Erythroblast (primary cell): ENCODE measurements at regions not wholly inside any gene's neighbourhood (a gene's known extent, or its start where the extent isn't known, plus 50 kb on each side); places are given as distances from the start of the nearest gene placed in this dataset.
"Not testable (repeated sequence)": the region's sequence is repeated elsewhere in the genome, so short reads cannot be mapped to it uniquely, and the experiment has no call there.

ENCODE experiments used
- DNase-seq, 2 experiments: peaks; one replicate each; lab custom pipeline; 2025; lab: John Stamatoyannopoulos, UW
- GATA1 ChIP-seq: IDR thresholded peaks from 2 replicates; pipeline ENCODE4 v1.6.1; 2011; ENCODE audit warnings: low read depth, mild to moderate bottlenecking, control low read depth, low read length, moderate library complexity
- POLR2A ChIP-seq: IDR thresholded peaks from 2 replicates; pipeline ENCODE4 v1.6.1; 2011; ENCODE audit warnings: mild to moderate bottlenecking, low read length

DNA sequence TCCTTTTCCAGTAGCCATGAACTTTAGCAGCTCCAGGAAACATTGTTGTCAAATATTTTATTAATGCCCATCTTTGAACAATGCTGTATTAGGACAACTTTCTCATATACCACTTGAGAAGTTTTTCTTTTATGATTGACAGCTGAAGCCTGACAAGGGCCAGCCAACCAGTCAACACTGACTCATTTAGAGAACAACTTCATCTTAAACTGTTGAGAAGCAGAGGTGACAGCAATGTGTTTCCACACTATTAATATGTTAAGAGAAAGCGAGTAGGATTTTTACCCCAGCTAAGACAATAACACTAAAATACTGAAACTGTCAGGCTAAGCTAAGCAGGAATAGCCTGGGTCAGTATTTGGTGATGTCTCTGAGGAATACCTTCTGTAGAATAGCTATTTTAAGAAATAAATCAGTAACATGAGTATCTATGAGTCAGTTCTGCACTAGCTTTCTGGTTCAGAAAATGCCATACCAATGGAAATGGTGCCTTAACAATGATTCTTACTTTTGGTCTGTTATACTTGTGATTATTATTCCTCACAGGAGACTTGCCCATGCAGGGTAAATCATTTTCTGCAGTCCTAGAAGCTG lies 168.8 kb upstream of the POT1 start:
- TF ChIP-seq POLR2A (no peak), GATA1 (no peak)
- no peak for DNase-seq

DNA sequence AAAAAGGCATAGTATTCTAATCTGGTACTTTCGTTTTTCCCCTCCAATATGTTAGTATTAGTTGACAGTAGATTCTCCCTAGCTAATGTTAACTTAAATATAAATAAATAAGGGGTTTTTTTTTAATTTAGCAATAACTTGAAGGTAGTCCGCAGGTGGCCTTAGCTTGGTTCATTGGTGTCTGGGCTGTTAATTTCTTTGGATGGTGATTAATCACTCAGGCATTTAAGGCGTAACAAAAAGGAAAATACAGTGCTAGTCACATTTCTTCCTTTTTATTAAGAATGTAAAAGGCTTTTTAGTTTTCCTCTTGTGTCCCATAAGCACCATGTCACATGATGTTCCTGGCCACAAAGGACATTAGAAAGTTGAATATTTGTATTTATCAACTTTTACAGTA lies 161.0 kb upstream of the POT1 start:
- no peak for DNase-seq
- TF ChIP-seq POLR2A = no peak
- TF ChIP-seq GATA1 = no peak

DNA sequence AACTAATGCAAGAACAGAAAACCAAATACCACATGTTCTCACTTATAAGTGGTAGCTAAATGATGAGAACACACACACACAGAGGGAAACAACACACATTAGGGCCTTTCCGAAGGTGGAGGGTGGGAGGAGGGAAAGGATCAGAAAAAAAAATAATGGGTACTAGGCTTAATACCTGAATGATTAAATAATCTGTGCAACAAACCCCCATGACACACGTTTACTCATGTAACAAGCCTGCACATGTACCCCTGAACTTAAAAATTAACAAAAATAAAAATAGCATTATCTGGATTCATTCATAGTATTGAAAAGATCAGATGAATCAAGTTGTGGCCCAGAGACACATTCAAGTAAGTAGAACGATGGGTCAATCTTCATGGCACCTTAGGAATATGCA lies 159.5 kb upstream of the POT1 start:
- DNase-seq = no peak

DNA sequence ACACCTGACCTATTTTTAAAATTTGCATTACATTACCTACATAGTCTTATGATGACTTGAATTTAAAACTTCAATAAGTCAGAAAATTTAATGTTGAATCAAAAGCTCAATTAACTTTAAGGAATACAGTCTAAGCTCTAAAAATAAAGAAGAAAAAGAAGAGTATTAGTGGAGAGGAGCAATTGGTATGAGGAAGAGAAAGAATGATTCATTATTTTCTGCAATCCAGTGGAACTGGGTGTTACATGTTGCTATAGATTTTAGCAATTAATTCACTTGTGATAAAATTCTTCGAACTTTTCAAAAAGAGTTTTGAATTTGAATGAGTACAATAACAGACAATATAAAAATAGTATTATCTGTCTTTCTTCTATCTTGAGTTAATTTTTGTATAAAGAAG lies 158.9 kb upstream of the POT1 start:
- no peak for DNase-seq
- TF ChIP-seq POLR2A = no peak
- TF ChIP-seq GATA1 = no peak

More for the DNA sequence above, 159.5 kb upstream of the POT1 start:
- TF ChIP-seq GATA1 (no peak), POLR2A (no peak)

DNA sequence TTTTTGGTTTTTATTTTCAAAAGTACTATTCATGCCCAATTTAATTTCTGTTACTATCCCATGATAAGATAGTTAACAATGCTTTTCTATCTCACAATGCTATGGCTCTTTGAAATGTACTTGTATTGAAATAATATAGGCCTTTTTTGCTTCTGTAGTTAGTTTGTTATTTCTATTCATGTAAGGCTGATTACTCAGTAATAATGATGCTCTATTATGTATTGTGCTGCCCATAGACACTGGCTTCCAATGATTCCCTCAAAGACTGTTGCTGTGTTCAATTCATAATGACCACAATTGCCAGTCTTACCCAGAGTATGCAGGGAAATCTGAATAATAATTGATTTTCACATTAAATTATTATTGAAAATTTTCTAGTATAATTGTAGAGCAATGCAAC lies 155.5 kb upstream of the POT1 start:
- TF ChIP-seq POLR2A = no peak
- no peak for TF ChIP-seq GATA1

DNA sequence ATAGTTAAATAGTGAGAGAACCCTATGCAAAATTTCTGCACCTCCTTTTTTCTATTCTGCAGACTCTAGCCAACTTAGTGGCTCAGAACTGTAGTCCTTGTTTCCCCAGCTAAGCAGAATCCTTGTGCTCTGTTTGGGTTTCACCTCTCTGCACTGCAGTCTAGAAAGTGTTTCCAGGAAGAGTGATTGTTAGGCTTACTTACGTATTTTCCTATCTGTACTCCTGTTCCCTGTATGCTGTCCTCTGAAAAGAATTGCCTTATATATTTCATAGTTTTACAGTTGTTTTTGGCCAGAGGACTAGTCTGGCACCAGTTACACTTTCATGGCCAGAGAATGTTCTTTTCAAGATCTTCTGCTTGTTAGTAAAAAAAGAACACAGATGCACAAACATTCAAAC lies 154.6 kb upstream of the POT1 start:
- no peak for DNase-seq
- TF ChIP-seq POLR2A (no peak), GATA1 (no peak)

More for the DNA sequence above, 155.5 kb upstream of the POT1 start:
- DNase-seq = no peak

DNA sequence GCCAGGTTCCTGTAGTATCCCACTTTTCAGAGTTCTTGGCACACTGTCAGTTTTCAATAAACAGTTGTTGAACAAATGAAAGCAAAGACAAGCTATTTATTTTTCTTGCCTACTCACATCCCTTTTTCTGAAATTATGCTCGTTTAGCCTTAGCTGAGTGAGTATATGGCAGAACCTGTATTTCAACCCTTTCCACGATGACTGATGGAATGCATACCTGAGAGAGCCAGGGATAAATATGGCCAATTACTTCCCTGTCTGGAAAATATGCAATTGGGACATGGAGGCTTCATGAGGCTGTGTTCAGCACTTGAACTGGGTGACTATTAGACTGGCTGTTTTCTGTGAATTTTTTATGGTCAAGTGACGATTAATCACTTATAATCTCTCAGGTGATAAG lies 144.5 kb upstream of the POT1 start:
- DNase-seq = no peak
- TF ChIP-seq POLR2A (no peak), GATA1 (no peak)

DNA sequence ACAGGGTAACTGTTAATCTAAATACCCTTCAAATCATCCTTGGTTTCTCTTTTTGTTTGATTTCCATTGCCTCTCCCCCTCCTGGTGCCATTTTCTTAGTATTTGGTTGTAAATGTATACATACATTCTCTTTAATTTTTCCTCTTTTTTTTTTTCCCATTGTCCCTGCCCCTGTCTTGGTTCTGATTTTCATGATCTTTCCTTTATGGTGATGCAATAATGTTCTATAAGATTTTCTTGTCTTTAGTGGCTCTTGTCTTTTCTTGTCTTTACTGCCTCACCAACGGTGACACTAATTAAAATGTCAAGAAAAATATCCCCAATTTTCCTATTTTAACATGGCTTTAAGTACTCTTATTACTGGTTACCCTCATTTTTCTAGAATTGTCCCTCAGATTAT lies 135.9 kb upstream of the POT1 start:
- no peak for DNase-seq
- no peak for TF ChIP-seq GATA1

DNA sequence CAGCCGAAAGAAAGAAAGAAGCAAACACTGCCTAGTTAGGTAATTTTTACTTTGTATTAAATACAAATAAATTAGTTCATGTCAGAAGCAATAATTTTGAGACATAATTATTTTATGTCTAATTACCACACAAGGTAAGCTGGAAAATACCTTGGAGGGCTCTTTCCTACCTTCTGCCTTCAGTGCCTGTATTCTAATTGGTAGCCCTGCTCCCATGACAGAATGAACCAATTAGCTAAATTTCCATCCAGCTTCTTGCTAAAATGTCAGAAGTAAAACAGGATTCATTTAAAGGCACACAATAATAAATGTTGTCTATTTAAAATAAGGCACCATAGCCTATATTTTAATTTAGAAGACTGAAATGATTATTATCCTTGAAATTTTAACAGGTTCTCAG lies 135.4 kb upstream of the POT1 start:
- TF ChIP-seq GATA1 (no peak), POLR2A (no peak)
- no peak for DNase-seq

DNA sequence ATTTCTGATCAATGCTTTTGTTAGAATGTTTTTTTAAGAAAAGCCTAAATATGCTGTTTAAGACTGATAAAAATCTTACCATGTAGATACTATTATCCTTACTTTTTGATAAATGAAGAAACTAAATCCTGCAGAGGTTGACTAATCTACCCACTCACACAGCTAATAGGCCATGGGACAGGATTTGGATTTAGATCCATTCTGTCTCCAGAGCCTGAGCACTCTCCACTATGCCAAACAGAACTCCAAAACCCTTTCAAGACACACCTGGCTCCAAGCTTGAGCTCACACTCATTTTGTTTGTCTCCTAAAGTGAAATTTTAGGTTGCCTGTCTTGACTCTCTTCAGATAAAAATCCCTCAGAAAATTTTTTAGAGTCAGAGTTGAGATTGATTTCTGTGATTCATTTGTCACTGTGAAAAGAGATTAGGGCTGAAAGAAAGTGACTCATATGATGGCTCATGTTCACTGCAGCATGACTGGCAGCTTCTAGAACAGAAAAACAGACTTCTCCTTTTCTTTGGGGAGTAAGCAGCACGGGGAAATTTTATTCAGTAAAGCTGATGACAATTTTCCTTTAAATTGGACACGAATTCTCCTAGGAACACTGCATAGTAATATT lies 132.3 kb upstream of the POT1 start:
- peak in 1 of 2 experiments; percentile 26 for DNase-seq

DNA sequence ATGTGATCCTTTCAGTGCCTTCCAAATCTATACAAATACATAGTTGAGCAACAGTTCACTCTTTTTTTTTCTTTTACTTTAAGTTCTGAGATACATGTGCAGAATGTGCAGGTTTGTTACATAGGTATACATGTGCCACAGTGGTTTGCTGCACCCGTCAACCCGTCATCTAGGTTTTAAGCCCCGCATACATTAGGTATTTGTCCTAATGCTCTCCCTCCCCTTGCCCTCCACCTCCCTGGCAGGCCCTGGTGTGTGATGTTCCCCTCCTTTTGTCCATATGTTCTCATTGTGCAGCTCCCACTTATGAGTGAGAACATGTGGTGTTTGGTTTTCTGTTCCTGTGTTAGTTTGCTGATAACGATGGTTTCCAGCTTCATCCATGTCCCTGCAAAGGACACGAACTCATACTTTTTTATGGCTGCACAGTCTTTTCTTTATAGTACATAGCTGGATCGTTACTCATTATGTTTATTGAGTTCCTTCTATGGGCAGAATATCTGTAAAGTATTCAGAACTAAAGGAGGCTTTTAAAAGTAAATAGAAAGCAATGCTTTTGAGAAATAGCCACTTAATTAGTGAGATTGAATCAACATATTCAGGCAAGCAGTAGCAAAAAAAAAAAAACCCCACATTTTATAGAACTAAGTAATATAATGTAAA lies 131.6 kb upstream of the POT1 start:
- not testable (repeated sequence) for DNase-seq

More for the DNA sequence above, 132.3 kb upstream of the POT1 start:
- TF ChIP-seq GATA1 = no peak
- TF ChIP-seq POLR2A = no peak

DNA sequence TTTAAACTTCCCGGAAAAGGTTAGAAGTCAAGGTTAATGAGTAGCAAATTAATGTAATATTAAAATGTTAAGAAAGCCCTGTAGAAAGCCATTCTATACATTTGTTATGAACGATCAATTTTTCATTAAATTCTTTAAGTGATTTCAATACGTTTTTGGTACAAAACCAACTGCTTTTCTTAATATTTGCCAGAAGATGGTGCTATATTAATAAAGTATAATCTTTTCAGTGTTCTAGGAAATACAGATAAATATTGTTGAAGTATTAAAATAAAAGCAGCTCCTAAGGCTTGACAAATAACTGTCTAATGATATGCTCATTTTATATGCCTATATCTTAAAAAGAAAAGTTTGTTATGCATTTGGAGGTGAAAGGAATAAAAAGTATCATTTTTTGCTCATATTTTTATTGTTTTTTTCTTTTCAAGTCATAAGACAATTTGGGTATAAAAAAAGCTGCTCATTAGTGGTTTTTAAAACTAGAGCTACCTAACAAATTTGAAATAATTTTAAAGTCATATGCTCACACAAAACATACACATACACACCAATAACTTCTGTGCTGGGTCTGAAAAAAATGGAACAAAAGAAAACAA lies 130.3 kb upstream of the POT1 start:
- DNase-seq = no peak

DNA sequence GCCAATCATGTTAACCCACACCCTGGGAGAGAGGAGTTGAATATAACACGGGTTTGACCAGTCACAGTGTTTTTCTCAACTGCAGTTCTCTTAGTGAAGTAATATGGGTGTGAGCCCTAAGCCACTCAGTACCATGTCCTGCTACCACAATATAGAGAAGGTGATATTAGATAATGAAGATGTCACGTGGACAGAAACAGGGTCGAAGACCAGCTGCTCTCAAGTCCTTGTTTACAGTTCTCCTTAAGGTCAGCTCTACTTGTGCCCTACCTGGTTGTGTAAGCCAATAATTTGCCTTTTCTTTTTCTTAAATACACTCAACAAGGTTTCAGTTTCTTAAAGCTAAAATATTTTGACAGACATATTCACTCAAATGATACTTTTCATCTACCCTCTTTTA lies 128.3 kb upstream of the POT1 start:
- TF ChIP-seq GATA1 (no peak), POLR2A (no peak)
- DNase-seq = no peak

More for the DNA sequence above, 130.3 kb upstream of the POT1 start:
- TF ChIP-seq POLR2A (no peak), GATA1 (no peak)

DNA sequence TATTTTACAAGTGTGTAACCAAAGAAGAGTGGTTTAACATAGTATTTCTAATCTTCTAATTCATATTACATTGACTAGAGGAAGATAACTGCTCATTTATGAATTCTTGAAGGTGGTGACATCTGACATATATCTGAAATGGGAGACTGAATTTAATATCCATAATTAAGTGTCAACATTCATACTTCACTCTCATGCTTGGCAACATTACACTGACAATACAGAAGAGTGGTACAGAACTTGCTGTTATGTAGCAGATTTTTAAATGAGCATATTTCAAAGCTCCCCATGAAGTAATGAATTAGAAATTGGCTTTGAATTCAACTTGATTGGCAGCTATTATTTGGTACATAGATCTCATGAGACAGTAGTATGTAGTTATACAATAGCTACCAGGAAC lies 125.8 kb upstream of the POT1 start:
- TF ChIP-seq POLR2A (no peak), GATA1 (no peak)
- DNase-seq = no peak
